ENCODE measurements at regions not wholly inside any gene's neighbourhood (a gene's known extent, or its start where the extent isn't known, plus 50 kb on each side); places are given as distances from the start of the nearest gene placed in this dataset.

DNA sequence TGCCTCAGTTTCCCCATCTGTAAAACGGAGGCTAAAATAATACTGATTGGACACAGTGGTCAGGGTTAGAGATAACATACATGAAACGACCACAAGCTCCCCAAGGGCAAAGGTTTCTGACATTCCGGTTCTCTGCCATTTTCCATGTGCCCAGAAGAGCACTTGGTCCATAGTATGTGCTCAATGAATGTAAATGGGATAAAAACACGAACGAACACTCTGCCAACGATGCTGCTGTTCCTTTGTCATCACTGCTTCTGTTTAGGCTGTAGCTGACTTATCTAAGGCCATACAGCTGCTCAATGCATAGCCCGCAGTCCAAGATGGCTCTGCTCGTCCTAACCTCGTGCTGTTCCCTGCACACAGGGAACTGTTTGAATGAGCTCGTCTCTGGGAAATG lies 102.0 kb downstream of the RMI2 start:
- TF ChIP-seq POLR2A (IDR thresholded peaks at IDR 0.05): no peak
- no peak for TF ChIP-seq CTCF (IDR thresholded peaks at IDR 0.05)

All from sigmoid colon (tissue), 3 donors.